ENCODE measurements at regions not wholly inside any gene's neighbourhood (a gene's known extent, or its start where the extent isn't known, plus 50 kb on each side); places are given as distances from the start of the nearest gene placed in this dataset.

DNA sequence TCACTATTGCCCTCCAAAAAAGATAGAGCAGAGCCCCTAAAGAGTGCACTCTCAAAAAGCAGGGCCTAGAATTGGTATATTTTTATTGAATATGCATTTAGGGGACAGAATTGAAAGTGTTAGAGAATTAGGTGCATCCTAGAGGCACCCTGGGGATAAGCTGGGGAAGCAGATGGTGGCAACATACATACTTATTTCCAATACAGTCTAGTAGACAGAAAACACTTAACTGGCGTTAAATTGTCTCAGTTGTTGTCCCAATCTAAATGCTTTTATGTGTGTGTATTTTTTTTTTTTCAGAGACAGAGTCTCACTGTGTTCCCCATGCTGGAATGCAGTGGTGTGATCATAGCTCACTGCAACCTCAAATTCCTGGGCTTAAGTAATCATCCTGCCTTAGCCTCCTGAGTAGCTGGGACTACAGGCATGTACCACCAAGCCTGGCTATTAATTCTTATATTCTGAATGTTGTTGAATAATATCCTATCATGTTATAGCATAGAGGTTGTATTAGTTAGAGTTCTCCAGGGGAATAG, 481.8 kb downstream of the GRXCR1 start:
- in situ Hi-C loops (cut with MboI) (no loop called here), intact Hi-C loops (cut with micrococcal nuclease) (no loop called here)
- Histone ChIP-seq H3K4me3 (no peak overlapping the region), H3K27me3 (ENCODE audit: control insufficient read depth in 2 of 2, insufficient read depth in 2 of 2, low read length in 2 of 2) (no peaks in the 10 kb centered on the region), H3K36me3 (ENCODE audit: control insufficient read depth, insufficient read depth, low read length) (no peaks in the 10 kb centered on the region), H3K9ac (ENCODE audit: insufficient read depth in 1 of 2, low read depth in 2 of 2, low read length in 2 of 2) (no peak overlapping the region), H3K9me1 (ENCODE audit: control insufficient read depth, insufficient read depth, low read length) (no peaks in the 10 kb centered on the region), H4K20me1 (replicated peaks; ENCODE audit: control insufficient read depth, insufficient read depth, low read length) (no peaks in the 10 kb centered on the region), H3K4me2 (ENCODE audit: insufficient read depth, low read length) (no peak overlapping the region), H3K4me1 (replicated peaks in 1 of 2; ENCODE audit: control insufficient read depth in 2 of 2, insufficient read depth in 2 of 2, low read length in 2 of 2) (no peaks in the 10 kb centered on the region), H3K79me2 (ENCODE audit: control insufficient read depth, insufficient read depth, low read length) (no peaks in the 10 kb centered on the region), H3K27ac (ENCODE audit: extremely low read depth, low read depth, low read length) (no peak overlapping the region), H3K9me3 (replicated peaks; ENCODE audit: control insufficient read depth, insufficient read depth, low read depth, low read length) (no peaks in the 10 kb centered on the region), H2AFZ (ENCODE audit: low read depth, low read length) (no peak overlapping the region)
- FAIRE-seq = no peak
- ATAC-seq = no peak
- CTCF ChIA-PET (ENCODE audit: low intra/inter-chr PET ratio) = no interaction called here
- no peak for DNase-seq (ENCODE audit: extremely low read depth in 1 of 4, low spot score in 3 of 4)
- WGBS (ENCODE audit: insufficient coverage, low coverage, missing lambda C conversion rate) = 8% methylated on average over 1 of the region's 1 CpG
- POLR2A ChIA-PET = no interaction called here
- no TSS peak for BruUV-seq (replicated peaks)
- TF ChIP-seq ARHGAP35 (IDR thresholded peaks at IDR 0.05; ENCODE audit: partially characterized antibody) = no peak
- no peak for TF ChIP-seq ZNF79 (CRISPR knock-in tag; IDR thresholded peaks at IDR 0.05; ENCODE audit: low read depth)
- TF ChIP-seq TAF7 (tag; IDR thresholded peaks at IDR 0.05) = no peak

DNA sequence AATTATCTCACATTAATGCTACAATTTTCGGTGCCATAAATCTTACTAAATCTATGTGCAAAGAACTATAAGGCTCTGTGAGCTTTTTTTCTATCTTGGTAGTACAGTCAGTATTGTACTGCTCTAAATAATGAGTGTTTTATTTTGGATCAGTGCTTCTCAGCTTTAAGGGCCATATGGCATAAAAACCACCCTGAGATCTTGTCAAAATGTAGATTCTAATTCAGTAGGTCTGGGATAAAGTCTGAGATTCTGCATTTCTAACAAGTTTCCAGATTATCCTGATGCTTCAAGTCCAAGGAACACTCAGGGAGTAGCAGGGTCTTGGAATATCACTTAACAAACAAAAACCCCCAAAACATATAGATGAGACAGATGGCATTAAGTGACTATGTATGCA, 486.5 kb downstream of the GRXCR1 start:
- no peak for FAIRE-seq
- no peak for ATAC-seq
- H3K9ac ChIP-seq (ENCODE audit: insufficient read depth in 1 of 2, low read depth in 2 of 2, low read length in 2 of 2) = no peak overlapping the region
- DNase-seq (ENCODE audit: extremely low read depth in 1 of 4, low spot score in 3 of 4) = no peak
- no TSS peak for BruUV-seq (replicated peaks)
- intact Hi-C loops (cut with micrococcal nuclease) (no loop called here), in situ Hi-C loops (cut with MboI) (no loop called here)
- TF ChIP-seq, protein P1, sequence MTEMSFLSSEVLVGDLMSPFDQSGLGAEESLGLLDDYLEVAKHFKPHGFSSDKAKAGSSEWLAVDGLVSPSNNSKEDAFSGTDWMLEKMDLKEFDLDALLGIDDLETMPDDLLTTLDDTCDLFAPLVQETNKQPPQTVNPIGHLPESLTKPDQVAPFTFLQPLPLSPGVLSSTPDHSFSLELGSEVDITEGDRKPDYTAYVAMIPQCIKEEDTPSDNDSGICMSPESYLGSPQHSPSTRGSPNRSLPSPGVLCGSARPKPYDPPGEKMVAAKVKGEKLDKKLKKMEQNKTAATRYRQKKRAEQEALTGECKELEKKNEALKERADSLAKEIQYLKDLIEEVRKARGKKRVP (CRISPR knock-in tag; IDR thresholded peaks at IDR 0.05) = no peak
- TF ChIP-seq DDX20 (tag; IDR thresholded peaks at IDR 0.05; ENCODE audit: low read depth) (no peak), RBM25 (IDR thresholded peaks at IDR 0.05; ENCODE audit: low read depth, low read length, severe bottlenecking) (no peak), SP1 (CRISPR knock-in tag; IDR thresholded peaks at IDR 0.05) (no peak), PPARD (CRISPR knock-in tag; IDR thresholded peaks at IDR 0.05) (no peak), ZNF511 (CRISPR knock-in tag; IDR thresholded peaks at IDR 0.05) (no peak), ZNF133 (CRISPR knock-in tag; IDR thresholded peaks at IDR 0.05) (no peak), ZBTB7A (IDR thresholded peaks at IDR 0.05; ENCODE audit: borderline replicate concordance, control insufficient read depth, low read depth, low read length) (no peak)
- TF ChIP-seq, protein P2, sequence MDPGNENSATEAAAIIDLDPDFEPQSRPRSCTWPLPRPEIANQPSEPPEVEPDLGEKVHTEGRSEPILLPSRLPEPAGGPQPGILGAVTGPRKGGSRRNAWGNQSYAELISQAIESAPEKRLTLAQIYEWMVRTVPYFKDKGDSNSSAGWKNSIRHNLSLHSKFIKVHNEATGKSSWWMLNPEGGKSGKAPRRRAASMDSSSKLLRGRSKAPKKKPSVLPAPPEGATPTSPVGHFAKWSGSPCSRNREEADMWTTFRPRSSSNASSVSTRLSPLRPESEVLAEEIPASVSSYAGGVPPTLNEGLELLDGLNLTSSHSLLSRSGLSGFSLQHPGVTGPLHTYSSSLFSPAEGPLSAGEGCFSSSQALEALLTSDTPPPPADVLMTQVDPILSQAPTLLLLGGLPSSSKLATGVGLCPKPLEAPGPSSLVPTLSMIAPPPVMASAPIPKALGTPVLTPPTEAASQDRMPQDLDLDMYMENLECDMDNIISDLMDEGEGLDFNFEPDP (CRISPR knock-in tag; IDR thresholded peaks at IDR 0.05) = no peak
- no peaks in the 10 kb centered on the region for H3K4me1 ChIP-seq (replicated peaks in 1 of 2; ENCODE audit: control insufficient read depth in 2 of 2, insufficient read depth in 2 of 2, low read length in 2 of 2)
- H4K20me1 ChIP-seq (replicated peaks; ENCODE audit: control insufficient read depth, insufficient read depth, low read length) = no peaks in the 10 kb centered on the region
- H3K4me3 ChIP-seq = no peak overlapping the region
- H3K9me3 ChIP-seq (replicated peaks; ENCODE audit: control insufficient read depth, insufficient read depth, low read depth, low read length) = no peaks in the 10 kb centered on the region
- ChIA-PET POLR2A (no interaction called here), CTCF (ENCODE audit: low intra/inter-chr PET ratio) (no interaction called here)
- H3K4me2 ChIP-seq (ENCODE audit: insufficient read depth, low read length) = no peak overlapping the region
- no peaks in the 10 kb centered on the region for H3K36me3 ChIP-seq (ENCODE audit: control insufficient read depth, insufficient read depth, low read length)
- no peak overlapping the region for H3K27ac ChIP-seq (ENCODE audit: extremely low read depth, low read depth, low read length)
- H3K27me3 ChIP-seq (ENCODE audit: control insufficient read depth in 2 of 2, insufficient read depth in 2 of 2, low read length in 2 of 2) = no peaks in the 10 kb centered on the region
- H3K9me1 ChIP-seq (ENCODE audit: control insufficient read depth, insufficient read depth, low read length) = no peaks in the 10 kb centered on the region
- 0% methylated on average over 1 of the region's 1 CpG for WGBS (ENCODE audit: insufficient coverage, low coverage, missing lambda C conversion rate)
- H2AFZ ChIP-seq (ENCODE audit: low read depth, low read length) = no peak overlapping the region
- H3K79me2 ChIP-seq (ENCODE audit: control insufficient read depth, insufficient read depth, low read length) = no peaks in the 10 kb centered on the region
